ENCODE measurements at regions not wholly inside any gene's neighbourhood (a gene's known extent, or its start where the extent isn't known, plus 50 kb on each side); places are given as distances from the start of the nearest gene placed in this dataset.
A peak's percentile ranks its signal among the peaks of the same experiment; 100 is the strongest.

DNA sequence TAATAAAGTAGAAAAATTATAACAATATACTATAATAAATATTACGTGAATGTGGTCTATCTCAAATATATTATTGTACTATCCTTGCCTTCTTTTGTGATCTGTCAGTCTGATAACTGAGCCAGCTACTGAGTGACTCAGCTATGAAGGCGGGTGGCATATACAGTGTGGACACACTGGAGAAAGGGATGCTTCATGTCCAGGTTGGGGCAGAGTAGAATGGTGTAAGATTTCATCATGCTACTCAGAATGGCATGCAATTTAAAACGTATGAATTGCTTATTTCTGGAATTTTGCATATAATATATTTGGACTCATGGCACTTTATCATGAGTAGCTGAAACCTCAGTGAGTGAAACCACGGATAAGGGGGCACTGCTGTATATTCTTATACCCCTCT is 172.9 kb upstream of the TBC1D5 start:
- TF ChIP-seq Cebpa-rat (IDR thresholded peaks at IDR 0.05) = no peak
- Histone ChIP-seq H3K4me2 (peak overlapping the region; percentile 22; the same call in 1 of the 2 replicates), H3K27ac (peak overlapping the region; percentile 8; the same call in 1 of the 2 replicates), H4K20me1 (no peaks in the 10 kb centered on the region), H3K36me3 (no peaks in the 10 kb centered on the region), H3K27me3 (no peaks in the 10 kb centered on the region), H3K4me3 (no peak overlapping the region), H3K9me3 (no peaks in the 10 kb centered on the region; the same call in 1 of the 2 replicates), H3K4me1 (peaks cover 68% of the 10 kb centered on the region), H3K9ac (no peak overlapping the region)

- Histone ChIP-seq H4K20me1 (no peaks in the 10 kb centered on the region), H3K4me3 (peak overlapping the region; percentile 47; the same call in 1 of the 2 replicates), H3K27me3 (no peaks in the 10 kb centered on the region), H3K4me1 (peaks cover 87% of the 10 kb centered on the region), H3K27ac (peak overlapping the region; percentile 95), H3K9me3 (no peaks in the 10 kb centered on the region), H3K36me3 (no peaks in the 10 kb centered on the region), H3K4me2 (peak overlapping the region; percentile 87), H3K9ac (peak overlapping the region; percentile 79)
- no peak for TF ChIP-seq Cebpa-rat (IDR thresholded peaks at IDR 0.05)
Measured at GRCh38 chr3:17913359-17913758, 170.9 kb upstream of the TBC1D5 start.

GRCh38 chr3:17911986-17912760 is 169.7 kb upstream of the TBC1D5 start:
- Histone ChIP-seq H3K27ac (peak overlapping the region; percentile 95), H3K9ac (peak overlapping the region; percentile 79), H3K36me3 (peaks cover 5% of the 10 kb centered on the region; the same call in 1 of the 2 replicates), H3K4me2 (peak overlapping the region; percentile 87), H4K20me1 (no peaks in the 10 kb centered on the region), H3K9me3 (peaks cover 6% of the 10 kb centered on the region; the same call in 1 of the 2 replicates), H3K27me3 (no peaks in the 10 kb centered on the region), H3K4me3 (peak overlapping the region; percentile 47; the same call in 1 of the 2 replicates), H3K4me1 (peaks cover 90% of the 10 kb centered on the region)
- TF ChIP-seq Cebpa-rat (IDR thresholded peaks at IDR 0.05) = no peak

DNA sequence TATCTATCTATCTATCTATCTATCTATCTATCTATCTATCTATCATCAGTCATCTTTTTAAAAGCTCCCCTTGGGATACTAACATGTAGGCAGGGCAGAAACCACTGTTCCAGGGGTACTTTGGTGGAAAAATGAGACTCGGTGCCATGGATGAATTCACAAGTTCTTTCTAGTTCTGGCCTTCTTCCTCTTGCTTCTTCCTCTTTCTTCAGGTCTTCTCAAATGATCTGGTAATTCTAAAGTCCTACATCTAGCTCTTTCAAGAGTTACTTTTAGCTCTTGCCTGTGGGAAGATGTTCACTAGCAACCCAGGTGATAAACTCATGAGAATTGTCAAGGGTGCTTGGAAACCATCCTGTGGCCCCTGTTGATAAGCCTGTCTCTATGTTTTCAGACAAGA is 168.5 kb upstream of the TBC1D5 start:
- Histone ChIP-seq H3K27me3 (no peaks in the 10 kb centered on the region), H3K4me3 (no peak overlapping the region), H3K4me2 (peak overlapping the region; percentile 87), H3K4me1 (peaks cover 95% of the 10 kb centered on the region), H3K36me3 (peaks cover 5% of the 10 kb centered on the region; the same call in 1 of the 2 replicates), H3K9ac (peak overlapping the region; percentile 63; the same call in 1 of the 2 replicates), H3K9me3 (peaks cover 6% of the 10 kb centered on the region; the same call in 1 of the 2 replicates), H3K27ac (peak overlapping the region; percentile 95), H4K20me1 (no peaks in the 10 kb centered on the region)
- TF ChIP-seq Cebpa-rat (IDR thresholded peaks at IDR 0.05) = no peak

- no peaks in the 10 kb centered on the region for H4K20me1 ChIP-seq
- peaks cover 5% of the 10 kb centered on the region; the same call in 1 of the 2 replicates for H3K36me3 ChIP-seq
- peak overlapping the region; percentile 95 for H3K27ac ChIP-seq
- TF ChIP-seq Cebpa-rat (IDR thresholded peaks at IDR 0.05) = no peak
- H3K27me3 ChIP-seq = no peaks in the 10 kb centered on the region
- no peak overlapping the region for H3K4me3 ChIP-seq
- peaks cover 6% of the 10 kb centered on the region; the same call in 1 of the 2 replicates for H3K9me3 ChIP-seq
- H3K4me1 ChIP-seq = peaks cover 99% of the 10 kb centered on the region
- H3K4me2 ChIP-seq = peak overlapping the region; percentile 87
- H3K9ac ChIP-seq = peak overlapping the region; percentile 33; the same call in 1 of the 2 replicates
Measured at GRCh38 chr3:17909714-17910113, 167.3 kb upstream of the TBC1D5 start.

DNA sequence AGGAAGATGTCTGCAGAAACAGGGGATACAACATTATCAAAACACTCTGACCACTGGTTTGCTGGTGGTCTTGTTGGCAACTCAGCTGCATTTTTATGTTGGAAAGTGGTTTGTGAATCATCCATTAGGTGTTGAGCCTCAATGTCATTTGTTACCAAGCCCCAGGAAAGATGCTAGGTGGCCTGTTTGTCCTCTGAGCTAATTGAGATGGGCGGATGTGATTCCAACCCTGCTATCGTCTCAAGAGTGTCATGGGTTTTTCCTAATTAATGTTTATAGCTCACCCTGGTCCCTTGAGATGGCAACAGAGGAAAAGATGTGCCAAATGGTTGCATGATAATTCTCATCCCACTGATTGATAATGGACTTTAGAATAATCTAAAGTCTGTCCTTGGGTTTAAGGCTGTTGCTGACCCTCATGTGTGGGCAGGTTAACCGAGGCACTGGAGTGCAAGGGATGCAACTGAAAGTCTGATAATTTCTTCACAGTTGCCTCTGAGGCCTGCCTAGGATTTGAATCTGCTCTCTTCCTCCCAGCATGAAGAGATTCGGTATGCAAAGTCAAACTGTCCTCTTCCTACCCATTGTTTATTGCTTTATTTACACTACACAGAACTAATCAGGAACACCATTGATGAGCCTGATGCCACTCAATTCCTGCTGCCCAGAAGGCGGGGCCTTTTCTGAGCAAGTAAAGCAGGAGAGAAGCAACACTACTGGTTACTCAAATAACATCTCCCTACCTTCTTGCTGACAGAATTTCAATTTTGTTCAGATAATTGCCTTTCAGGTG is 166.2 kb upstream of the TBC1D5 start:
- H3K27me3 ChIP-seq = no peaks in the 10 kb centered on the region
- H3K4me2 ChIP-seq = peak overlapping the region; percentile 87
- no peak overlapping the region; the same call in 1 of the 2 replicates for H3K9ac ChIP-seq
- TF ChIP-seq Cebpa-rat (IDR thresholded peaks at IDR 0.05) = no peak
- no peak overlapping the region for H3K4me3 ChIP-seq
- peaks cover 99% of the 10 kb centered on the region for H3K4me1 ChIP-seq
- peaks cover 5% of the 10 kb centered on the region; the same call in 1 of the 2 replicates for H3K36me3 ChIP-seq
- no peaks in the 10 kb centered on the region for H4K20me1 ChIP-seq
- peak overlapping the region; percentile 95 for H3K27ac ChIP-seq
- H3K9me3 ChIP-seq = peaks cover 7% of the 10 kb centered on the region; the same call in 1 of the 2 replicates

- TF ChIP-seq Cebpa-rat (IDR thresholded peaks at IDR 0.05) = 0 out of 2 replicates have a peak, but pooled peaks have one; percentile 17
- peaks cover 5% of the 10 kb centered on the region; the same call in 1 of the 2 replicates for H3K36me3 ChIP-seq
- H3K27ac ChIP-seq = peak overlapping the region; percentile 86
- peak overlapping the region; percentile 66 for H3K4me2 ChIP-seq
- H3K9ac ChIP-seq = peak overlapping the region; percentile 52; the same call in 1 of the 2 replicates
- no peaks in the 10 kb centered on the region for H4K20me1 ChIP-seq
- no peak overlapping the region for H3K4me3 ChIP-seq
- H3K9me3 ChIP-seq = peaks cover 24% of the 10 kb centered on the region
- H3K4me1 ChIP-seq = peaks cover 95% of the 10 kb centered on the region
- no peaks in the 10 kb centered on the region for H3K27me3 ChIP-seq
Measured at GRCh38 chr3:17905996-17906395, 163.6 kb upstream of the TBC1D5 start.

GRCh38 chr3:17901893-17902292 is 159.5 kb upstream of the TBC1D5 start:
- Histone ChIP-seq H4K20me1 (no peaks in the 10 kb centered on the region), H3K27ac (no peak overlapping the region), H3K4me1 (peaks cover 55% of the 10 kb centered on the region), H3K4me2 (peak overlapping the region; percentile 17), H3K27me3 (no peaks in the 10 kb centered on the region), H3K4me3 (no peak overlapping the region), H3K36me3 (no peaks in the 10 kb centered on the region; the same call in 1 of the 2 replicates), H3K9me3 (peaks cover 36% of the 10 kb centered on the region), H3K9ac (no peak overlapping the region)
- no peak for TF ChIP-seq Cebpa-rat (IDR thresholded peaks at IDR 0.05)

GRCh38 chr3:17894434-17895060 is 152.1 kb upstream of the TBC1D5 start:
- H3K36me3 ChIP-seq = no peaks in the 10 kb centered on the region; the same call in 1 of the 2 replicates
- no peak overlapping the region for H3K27ac ChIP-seq
- no peak overlapping the region for H3K9ac ChIP-seq
- H3K9me3 ChIP-seq = peaks cover 27% of the 10 kb centered on the region
- H3K27me3 ChIP-seq = no peaks in the 10 kb centered on the region
- TF ChIP-seq Cebpa-rat (IDR thresholded peaks at IDR 0.05) = no peak
- H3K4me1 ChIP-seq = 0 out of 2 replicates have a peak, but pooled peaks cover 3% of the 10 kb centered on the region
- no peaks in the 10 kb centered on the region for H4K20me1 ChIP-seq
- no peak overlapping the region for H3K4me2 ChIP-seq
- H3K4me3 ChIP-seq = no peak overlapping the region
